Ishikawa (cell line): ENCODE measurements at regions not wholly inside any gene's neighbourhood (a gene's known extent, or its start where the extent isn't known, plus 50 kb on each side); places are given as distances from the start of the nearest gene placed in this dataset.

ENCODE experiments used
- CEBPB ChIP-seq: IDR thresholded peaks from 2 replicates; pipeline ENCODE4 v1.6.1; 2012
- CREB1 ChIP-seq: IDR thresholded peaks from 2 replicates; pipeline ENCODE4 v1.6.1; 2012; ENCODE audit warnings: low read depth
- EGR1 ChIP-seq: IDR thresholded peaks from 2 replicates; pipeline ENCODE4 v1.6.1; 2012
- EP300 ChIP-seq: IDR thresholded peaks from 2 replicates; pipeline ENCODE4 v1.6.1; 2012; ENCODE audit warnings: borderline replicate concordance
- FOXM1 ChIP-seq: IDR thresholded peaks from 2 replicates; pipeline ENCODE4 v1.6.1; 2012; ENCODE audit warnings: low read depth, borderline replicate concordance
- MAX ChIP-seq: IDR thresholded peaks from 2 replicates; pipeline ENCODE4 v1.6.1; 2012
- NFIC ChIP-seq: IDR thresholded peaks from 2 replicates; pipeline ENCODE4 v1.6.1; 2012
- RAD21 ChIP-seq: IDR thresholded peaks from 2 replicates; pipeline ENCODE4 v1.6.1; 2012; ENCODE audit warnings: low read depth
- REST ChIP-seq: IDR thresholded peaks from 2 replicates; pipeline ENCODE4 v1.6.1; 2012; ENCODE audit warnings: low read depth, mild to moderate bottlenecking
- TAF1 ChIP-seq: IDR thresholded peaks from 2 replicates; pipeline ENCODE4 v1.6.1; 2012; ENCODE audit warnings: low read depth, mild to moderate bottlenecking
- TEAD4 ChIP-seq: IDR thresholded peaks from 2 replicates; pipeline ENCODE4 v1.6.1; 2012
- USF1 ChIP-seq: IDR thresholded peaks from 2 replicates; pipeline ENCODE4 v1.6.1; 2012
- YY1 ChIP-seq: IDR thresholded peaks from 2 replicates; pipeline ENCODE4 v1.6.1; 2012; ENCODE audit warnings: low read depth
- ZBTB7A ChIP-seq: IDR thresholded peaks from 2 replicates; pipeline ENCODE4 v1.6.1; 2012; ENCODE audit warnings: low read depth

GRCh38 chrX:9352243-9352642 lies 112.6 kb upstream of the TBL1X start:
- TF ChIP-seq EP300 (no peak), TAF1 (no peak), USF1 (no peak), MAX (no peak), RAD21 (no peak), REST (no peak), EGR1 (no peak), CEBPB (no peak), CREB1 (no peak), TEAD4 (no peak), NFIC (no peak), YY1 (no peak), FOXM1 (no peak), ZBTB7A (no peak)
